ENCODE measurements at regions not wholly inside any gene's neighbourhood (a gene's known extent, or its start where the extent isn't known, plus 50 kb on each side); places are given as distances from the start of the nearest gene placed in this dataset.

DNA sequence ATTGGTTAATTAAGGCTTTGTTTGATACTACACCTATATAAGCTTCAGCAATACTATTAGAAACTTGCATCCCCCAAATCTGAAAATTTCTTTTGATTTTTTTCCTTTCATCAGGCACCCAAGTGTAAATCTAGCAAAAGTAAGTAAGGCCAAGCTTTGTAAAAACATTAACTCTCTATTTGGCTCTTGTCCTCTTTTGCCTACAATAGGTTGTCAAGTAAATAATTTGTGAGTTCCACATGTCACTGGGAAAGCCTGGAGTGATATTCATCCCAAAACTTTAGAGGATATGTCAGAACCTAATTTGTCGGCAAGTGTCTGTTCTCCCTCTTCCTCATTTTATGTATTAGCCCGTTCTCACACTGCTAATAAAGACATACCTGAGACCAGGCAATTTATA is 492.4 kb downstream of the IPMK start:
- Mint-ChIP-seq H3K4me3 (ENCODE audit: unreplicated experiment) (no peak overlapping the region), H3K27me3 (ENCODE audit: unreplicated experiment) (peaks cover 3% of the 10 kb centered on the region), H3K9me3 (ENCODE audit: unreplicated experiment) (peaks cover 10% of the 10 kb centered on the region), H3K36me3 (ENCODE audit: low read depth, unreplicated experiment) (peaks cover 8% of the 10 kb centered on the region), H3K4me1 (ENCODE audit: unreplicated experiment) (no peaks in the 10 kb centered on the region), H3K27ac (ENCODE audit: unreplicated experiment) (no peak overlapping the region)
- TF ChIP-seq, protein P1, sequence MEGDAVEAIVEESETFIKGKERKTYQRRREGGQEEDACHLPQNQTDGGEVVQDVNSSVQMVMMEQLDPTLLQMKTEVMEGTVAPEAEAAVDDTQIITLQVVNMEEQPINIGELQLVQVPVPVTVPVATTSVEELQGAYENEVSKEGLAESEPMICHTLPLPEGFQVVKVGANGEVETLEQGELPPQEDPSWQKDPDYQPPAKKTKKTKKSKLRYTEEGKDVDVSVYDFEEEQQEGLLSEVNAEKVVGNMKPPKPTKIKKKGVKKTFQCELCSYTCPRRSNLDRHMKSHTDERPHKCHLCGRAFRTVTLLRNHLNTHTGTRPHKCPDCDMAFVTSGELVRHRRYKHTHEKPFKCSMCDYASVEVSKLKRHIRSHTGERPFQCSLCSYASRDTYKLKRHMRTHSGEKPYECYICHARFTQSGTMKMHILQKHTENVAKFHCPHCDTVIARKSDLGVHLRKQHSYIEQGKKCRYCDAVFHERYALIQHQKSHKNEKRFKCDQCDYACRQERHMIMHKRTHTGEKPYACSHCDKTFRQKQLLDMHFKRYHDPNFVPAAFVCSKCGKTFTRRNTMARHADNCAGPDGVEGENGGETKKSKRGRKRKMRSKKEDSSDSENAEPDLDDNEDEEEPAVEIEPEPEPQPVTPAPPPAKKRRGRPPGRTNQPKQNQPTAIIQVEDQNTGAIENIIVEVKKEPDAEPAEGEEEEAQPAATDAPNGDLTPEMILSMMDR (IDR thresholded peaks at IDR 0.05; ENCODE audit: unreplicated experiment), result no peak
- DNase-seq (ENCODE audit: low spot score), result no peak

DNA sequence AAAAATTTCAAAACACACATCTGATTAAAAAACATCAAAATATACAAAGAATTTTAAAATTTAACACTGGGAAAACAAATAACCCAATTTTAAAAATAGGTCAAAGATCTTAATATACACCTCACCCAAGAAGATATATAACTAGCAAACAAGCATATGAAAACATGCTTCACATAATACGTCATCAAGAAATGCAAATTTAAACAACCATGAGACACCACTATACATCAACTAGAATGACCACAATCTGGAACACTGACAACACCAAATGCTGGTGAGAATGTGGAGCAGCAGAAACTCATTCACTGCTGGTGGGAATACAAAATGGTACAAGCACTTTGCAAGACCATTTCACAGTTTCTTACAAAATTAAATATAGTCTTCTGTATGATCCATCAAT is 498.4 kb downstream of the IPMK start:
- TF ChIP-seq, protein P1 (IDR thresholded peaks at IDR 0.05; ENCODE audit: unreplicated experiment), result no peak
- no peaks in the 10 kb centered on the region for H3K4me1 Mint-ChIP-seq (ENCODE audit: unreplicated experiment)
- no peaks in the 10 kb centered on the region for H3K36me3 Mint-ChIP-seq (ENCODE audit: low read depth, unreplicated experiment)
- no peaks in the 10 kb centered on the region for H3K9me3 Mint-ChIP-seq (ENCODE audit: unreplicated experiment)
- DNase-seq (ENCODE audit: low spot score), result no peak
- H3K27me3 Mint-ChIP-seq (ENCODE audit: unreplicated experiment), result no peaks in the 10 kb centered on the region
- no peak overlapping the region for H3K4me3 Mint-ChIP-seq (ENCODE audit: unreplicated experiment)
- H3K27ac Mint-ChIP-seq (ENCODE audit: unreplicated experiment), result no peak overlapping the region

DNA sequence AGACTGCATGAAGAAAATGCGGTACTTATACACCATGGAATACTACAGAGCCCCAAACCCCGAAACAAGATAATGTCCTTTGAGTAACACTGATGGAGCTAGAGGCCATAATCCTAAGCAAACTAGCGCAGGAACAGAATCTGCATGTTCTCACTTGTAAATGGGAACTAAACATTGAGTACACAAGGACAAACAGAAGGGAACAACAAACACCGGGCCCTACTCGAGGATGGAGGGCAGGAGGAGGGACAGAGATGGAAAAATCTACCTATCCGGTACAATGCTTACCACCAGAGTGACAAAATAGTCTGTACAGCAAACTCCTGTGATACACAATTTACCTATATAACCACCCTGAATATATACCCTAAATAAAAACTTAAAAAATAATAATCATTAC is 507.9 kb downstream of the IPMK start:
- Mint-ChIP-seq H3K36me3 (ENCODE audit: low read depth, unreplicated experiment) (no peaks in the 10 kb centered on the region), H3K27me3 (ENCODE audit: unreplicated experiment) (no peaks in the 10 kb centered on the region), H3K4me1 (ENCODE audit: unreplicated experiment) (no peaks in the 10 kb centered on the region), H3K9me3 (ENCODE audit: unreplicated experiment) (no peaks in the 10 kb centered on the region), H3K4me3 (ENCODE audit: unreplicated experiment) (no peak overlapping the region), H3K27ac (ENCODE audit: unreplicated experiment) (no peak overlapping the region)
- no peak for DNase-seq (ENCODE audit: low spot score)
- TF ChIP-seq, protein P1 (IDR thresholded peaks at IDR 0.05; ENCODE audit: unreplicated experiment), result no peak

DNA sequence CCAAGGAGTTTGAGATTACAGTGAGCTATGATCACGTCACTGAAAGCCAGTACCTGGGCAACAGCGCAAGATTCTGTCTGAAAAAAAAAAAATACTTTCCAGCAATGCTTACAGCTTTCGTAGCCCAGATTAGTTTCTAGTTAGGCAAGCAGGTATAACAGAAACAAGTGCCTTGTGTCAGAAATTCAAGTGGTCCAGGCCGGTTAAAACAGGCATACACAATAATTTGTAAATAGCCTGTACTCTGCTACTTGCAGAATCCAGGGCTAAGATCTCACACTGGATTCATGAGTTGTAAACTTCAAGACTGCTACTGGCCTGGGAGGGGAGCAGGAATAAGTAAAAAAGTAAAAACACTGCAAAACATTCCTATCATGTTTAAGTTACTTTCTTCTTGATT is 512.9 kb downstream of the IPMK start:
- TF ChIP-seq, protein P1 (IDR thresholded peaks at IDR 0.05; ENCODE audit: unreplicated experiment), result no peak
- H3K27ac Mint-ChIP-seq (ENCODE audit: unreplicated experiment), result no peak overlapping the region
- H3K4me1 Mint-ChIP-seq (ENCODE audit: unreplicated experiment), result no peaks in the 10 kb centered on the region

DNA sequence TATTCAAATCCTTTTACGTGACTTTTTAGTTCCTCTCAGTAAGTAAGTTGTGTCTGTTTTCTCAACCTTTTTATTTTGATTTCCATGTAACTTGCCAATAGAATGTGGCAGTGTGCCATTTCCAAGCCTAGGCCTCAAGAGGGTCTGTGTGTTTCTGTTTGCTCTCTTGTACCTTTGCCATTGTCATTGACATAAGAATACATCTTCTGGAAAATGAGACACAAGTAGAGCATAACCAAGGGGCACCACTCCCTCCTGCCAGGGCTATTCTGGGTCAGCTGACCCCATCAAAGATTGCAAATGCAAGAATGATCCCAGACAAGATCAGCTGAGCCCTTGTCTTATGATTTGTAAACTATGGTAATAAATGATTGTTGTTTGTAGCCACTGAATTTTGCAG is 524.0 kb downstream of the IPMK start:
- H3K4me3 Mint-ChIP-seq (ENCODE audit: unreplicated experiment), result no peak overlapping the region
- H3K9me3 Mint-ChIP-seq (ENCODE audit: unreplicated experiment), result no peaks in the 10 kb centered on the region
- H3K27ac Mint-ChIP-seq (ENCODE audit: unreplicated experiment), result no peak overlapping the region
- H3K27me3 Mint-ChIP-seq (ENCODE audit: unreplicated experiment), result no peaks in the 10 kb centered on the region
- no peak for DNase-seq (ENCODE audit: low spot score)
- TF ChIP-seq, protein P1 (IDR thresholded peaks at IDR 0.05; ENCODE audit: unreplicated experiment), result no peak
- no peaks in the 10 kb centered on the region for H3K36me3 Mint-ChIP-seq (ENCODE audit: low read depth, unreplicated experiment)
- H3K4me1 Mint-ChIP-seq (ENCODE audit: unreplicated experiment), result no peaks in the 10 kb centered on the region

More for the DNA sequence above, 512.9 kb downstream of the IPMK start:
- no peaks in the 10 kb centered on the region for H3K36me3 Mint-ChIP-seq (ENCODE audit: low read depth, unreplicated experiment)
- no peaks in the 10 kb centered on the region for H3K27me3 Mint-ChIP-seq (ENCODE audit: unreplicated experiment)
- no peak overlapping the region for H3K4me3 Mint-ChIP-seq (ENCODE audit: unreplicated experiment)
- no peak for DNase-seq (ENCODE audit: low spot score)
- H3K9me3 Mint-ChIP-seq (ENCODE audit: unreplicated experiment), result no peaks in the 10 kb centered on the region

Measured in endothelial cell (in vitro differentiated cells).